OCI-LY7 (cell line): ENCODE measurements at regions not wholly inside any gene's neighbourhood (a gene's known extent, or its start where the extent isn't known, plus 50 kb on each side); places are given as distances from the start of the nearest gene placed in this dataset.
A peak's percentile ranks its signal among the peaks of the same experiment; 100 is the strongest.
"Not testable (repeated sequence)": the region's sequence is repeated elsewhere in the genome, so short reads cannot be mapped to it uniquely, and the experiment has no call there.

Source experiments
- BruUV-seq: library from RNA; stranded (reverse); fragments of 400-500 nt; replicated peaks from 2 replicates; lab custom pipeline; 2021; lab: Mats Ljungman, UMichigan
- CTCF ChIA-PET: fragments of 300-600 bp; sonication (Branson Sonifier 250); formaldehyde crosslinking; loops from one replicate; lab custom pipeline; 2022; ENCODE audit warnings: antibody characterized with exemption; ENCODE audit not compliant: unreplicated experiment; lab: Charles Lee
- POLR2A ChIA-PET: fragments of 300-600 bp; sonication (Branson Sonifier 250); formaldehyde crosslinking; loops from one replicate; lab custom pipeline; 2022; ENCODE audit warnings: antibody characterized with exemption; lab: Charles Lee
- DNase-seq: peaks from one replicate; pipeline ENCODE4 v3.0.0-alpha.2; 2015; ENCODE audit warnings: low spot score
- H2AFZ ChIP-seq: fragments of 200-600 bp; sonication (generic), shearing (Covaris generic); 2 replicates; pipeline ENCODE4 v1.6.1; 2014; ENCODE audit warnings: mild to moderate bottlenecking, antibody characterized with exemption, low read length, moderate library complexity
- H3K27ac ChIP-seq: fragments of 200-600 bp; sonication (generic); 2 replicates; pipeline ENCODE4 v1.5.1; 2014; ENCODE audit warnings: mixed run types, low read depth, mild to moderate bottlenecking, moderate library complexity, low read length, inconsistent platforms; ENCODE audit not compliant: poor library complexity, severe bottlenecking
- H3K36me3 ChIP-seq: fragments of 200-600 bp; sonication (generic); 2 replicates; pipeline ENCODE4 v1.6.1; 2014; ENCODE audit warnings: mild to moderate bottlenecking, antibody characterized with exemption, low read length, moderate library complexity, mixed read lengths; ENCODE audit not compliant: insufficient read depth
- H3K4me1 ChIP-seq: fragments of 200-600 bp; sonication (generic); 2 replicates; pipeline ENCODE4 v1.5.1; 2014; ENCODE audit warnings: mild to moderate bottlenecking, low read length; ENCODE audit not compliant: insufficient read depth, poor library complexity, severe bottlenecking
- H3K4me2 ChIP-seq: fragments of 200-600 bp; sonication (generic); 2 replicates; pipeline ENCODE4 v1.6.1; 2014; ENCODE audit warnings: mild to moderate bottlenecking, low read length
- H3K4me3 ChIP-seq: fragments of 200-600 bp; sonication (generic); 2 replicates; pipeline ENCODE4 v1.5.1; 2014; ENCODE audit warnings: mild to moderate bottlenecking, low read depth, low read length; ENCODE audit not compliant: poor library complexity, severe bottlenecking
- H3K79me2 ChIP-seq: fragments of 200-600 bp; sonication (generic); 2 replicates; pipeline ENCODE4 v1.6.1; 2016; ENCODE audit warnings: low read depth, mild to moderate bottlenecking, low read length, moderate library complexity, mixed read lengths; ENCODE audit not compliant: insufficient read depth
- H3K9me2 ChIP-seq: fragments of 200-600 bp; sonication (generic); 2 replicates; pipeline ENCODE4 v1.6.1; 2016; ENCODE audit warnings: mild to moderate bottlenecking, low read length, mixed read lengths; ENCODE audit not compliant: insufficient read depth
- H3K9me3 ChIP-seq: fragments of 200-600 bp; sonication (generic); 2 replicates; pipeline ENCODE4 v1.6.1; 2014; ENCODE audit warnings: mild to moderate bottlenecking, mixed run types, low read length, mixed read lengths
- H4K20me1 ChIP-seq: fragments of 200-600 bp; sonication (generic); 2 replicates; pipeline ENCODE4 v1.6.1; 2014; ENCODE audit warnings: mild to moderate bottlenecking, antibody characterized with exemption, low read length, moderate library complexity, mixed read lengths; ENCODE audit not compliant: insufficient read depth
- CTCF ChIP-seq: fragments of 200-600 bp; sonication (generic); conservative IDR thresholded peaks from 2 replicates; pipeline ENCODE4 v1.5.1; 2014; ENCODE audit warnings: mild to moderate bottlenecking, antibody characterized with exemption, low read length, moderate library complexity, mixed read lengths
- EZH2phosphoT487 ChIP-seq: fragments of 200-600 bp; sonication (generic); IDR thresholded peaks from 2 replicates; pipeline ENCODE4 v1.6.1; 2018; ENCODE audit warnings: low read depth, borderline replicate concordance, mild to moderate bottlenecking, mixed run types, antibody characterized with exemption, low read length, moderate library complexity, mixed read lengths
- intact Hi-C: fragments of 100-400 bp; cut with micrococcal nuclease; formaldehyde crosslinking; loops from one replicate; pipeline ENCODE4 v1.10.0; 2022; ENCODE audit not compliant: unreplicated experiment

- POLR2A ChIA-PET = no interaction called here
- Histone ChIP-seq H3K4me1 (peaks cover 6% of the 10 kb centered on the region), H3K9me3 (no peaks in the 10 kb centered on the region), H3K27ac (no peak overlapping the region), H3K9me2 (no peaks in the 10 kb centered on the region), H3K36me3 (no peaks in the 10 kb centered on the region), H4K20me1 (no peaks in the 10 kb centered on the region), H2AFZ (no peak overlapping the region), H3K79me2 (no peaks in the 10 kb centered on the region), H3K4me2 (no peak overlapping the region), H3K4me3 (no peak overlapping the region)
- CTCF ChIA-PET = no interaction called here
- TF ChIP-seq EZH2phosphoT487 (no peak), CTCF (no peak)
- intact Hi-C loops = no loop called here
- no TSS peak for BruUV-seq
- DNase-seq = no peak
Observed at GRCh38 chr9:68629042-68629441, 76.0 kb upstream of the PIP5K1B start.

GRCh38 chr9:68631811-68632210 is 73.2 kb upstream of the PIP5K1B start:
- Histone ChIP-seq H4K20me1 (no peaks in the 10 kb centered on the region), H3K9me2 (no peaks in the 10 kb centered on the region), H3K4me3 (no peak overlapping the region), H2AFZ (0 out of 2 replicates have a peak overlapping the region, but pooled peaks have one; percentile 3), H3K36me3 (no peaks in the 10 kb centered on the region), H3K9me3 (no peaks in the 10 kb centered on the region), H3K79me2 (no peaks in the 10 kb centered on the region), H3K4me2 (no peak overlapping the region), H3K4me1 (peaks cover 33% of the 10 kb centered on the region), H3K27ac (no peak overlapping the region)
- intact Hi-C loops = no loop called here
- no peak for DNase-seq
- BruUV-seq = no TSS peak
- ChIA-PET CTCF (no interaction called here), POLR2A (interaction anchor here (2.8 to 5.2 kb wide), 2 partner anchors 10 to 12 kb away, joined by 9 to 24 read pairs; no protein-coding TSS in a partner anchor)
- TF ChIP-seq CTCF (no peak), EZH2phosphoT487 (no peak)

- intact Hi-C loops = no loop called here
- Histone ChIP-seq H3K79me2 (no peaks in the 10 kb centered on the region), H3K4me3 (peak overlapping the region; percentile 55), H4K20me1 (no peaks in the 10 kb centered on the region), H3K4me1 (peaks cover 79% of the 10 kb centered on the region), H3K9me2 (no peaks in the 10 kb centered on the region), H3K9me3 (no peaks in the 10 kb centered on the region), H2AFZ (peak overlapping the region; percentile 94), H3K4me2 (peak overlapping the region; percentile 79), H3K36me3 (no peaks in the 10 kb centered on the region), H3K27ac (peak overlapping the region; percentile 99)
- POLR2A ChIA-PET = interaction anchor here (0.6 to 1.7 kb wide), 17 partner anchors 13 to 331 kb away, joined by 3 to 9 read pairs (median 4); a partner anchor contains a TSS
- DNase-seq = peak; percentile 30
- CTCF ChIA-PET = interaction anchor here (1.1 to 1.5 kb wide), 2 partner anchors 8 to 54 kb away, joined by 3 to 5 read pairs; no protein-coding TSS in a partner anchor
- TF ChIP-seq EZH2phosphoT487 (no peak), CTCF (no peak)
- BruUV-seq = no TSS peak
Observed at GRCh38 chr9:68637020-68637419, 68.0 kb upstream of the PIP5K1B start.

- Histone ChIP-seq H3K4me3 (peak overlapping the region; percentile 57), H3K4me2 (peak overlapping the region; percentile 84), H3K4me1 (peaks cover 98% of the 10 kb centered on the region), H3K27ac (peak overlapping the region; percentile 99), H2AFZ (peak overlapping the region; percentile 71)
- H3K9me2 ChIP-seq, CTCF ChIA-PET, BruUV-seq, H3K9me3 ChIP-seq, intact Hi-C loops, H4K20me1 ChIP-seq, H3K79me2 ChIP-seq, H3K36me3 ChIP-seq: not testable (repeated sequence)
- POLR2A ChIA-PET = interaction anchor here (1.0 to 2.3 kb wide), 3 partner anchors 56 to 69 kb away, joined by 3 to 7 read pairs (median 6); no protein-coding TSS in a partner anchor
- peak; percentile 69 for DNase-seq
Observed at GRCh38 chr9:68639261-68639660, 65.8 kb upstream of the PIP5K1B start.
